GM12878 (cell line): ENCODE measurements at regions not wholly inside any gene's neighbourhood (a gene's known extent, or its start where the extent isn't known, plus 50 kb on each side); places are given as distances from the start of the nearest gene placed in this dataset.

Experiments
- ATAC-seq: fragments of 200-7000 bp; cut with Tn5 transposase; 3 replicates; pipeline ENCODE4 v1.9.1; 2020; ENCODE audit warnings: mild to moderate bottlenecking, moderate library complexity
- BruUV-seq: library from RNA; stranded (reverse); fragments of 400-500 nt; replicated peaks from 2 replicates; lab custom pipeline; 2021; lab: Mats Ljungman, UMichigan
- CTCF ChIA-PET: fragments of 300-600 bp; sonication (Branson Sonifier 250); formaldehyde crosslinking; extraction: SDS; loops from one replicate; lab custom pipeline; 2021; ENCODE audit warnings: inconsistent platforms; lab: Yijun Ruan, JAX
- POLR2A ChIA-PET: fragments of 350-600 bp; formaldehyde crosslinking; extraction: SDS; loops from one replicate; lab custom pipeline; 2021; ENCODE audit warnings: inconsistent platforms; lab: Charles Lee
- RAD21 ChIA-PET: fragments of 300-600 bp; sonication (Branson Sonifier 250); formaldehyde crosslinking; loops from one replicate; lab custom pipeline; 2023; ENCODE audit warnings: antibody characterized with exemption; ENCODE audit not compliant: unreplicated experiment; lab: Charles Lee
- SMC1A ChIA-PET: fragments of 300-600 bp; sonication (Branson Sonifier 250); formaldehyde crosslinking; loops from one replicate; lab custom pipeline; 2023; ENCODE audit not compliant: unreplicated experiment, uncharacterized antibody; lab: Charles Lee
- DNase-seq: peaks from one replicate; pipeline ENCODE4 v3.0.0-alpha.2; 2011; ENCODE audit warnings: low read depth, low spot score
- FAIRE-seq: peaks from 3 replicates; lab custom pipeline; 2011; peaks lifted over from hg19 to GRCh38; lab: Jason Lieb, UNC
- H2AFZ ChIP-seq: 2 replicates; pipeline ENCODE4 v1.6.0; 2011; ENCODE audit warnings: low read depth, low read length, control low read depth; ENCODE audit not compliant: control insufficient read depth
- H3K27ac ChIP-seq: 2 replicates; pipeline ENCODE4 v1.5.1; 2011; ENCODE audit warnings: control low read depth; ENCODE audit not compliant: control insufficient read depth, insufficient read depth
- H3K27me3 ChIP-seq, 2 experiments: replicated peaks in 1 of 2; 2 replicates each; pipeline versions ENCODE4 v1.6.0 to v1.6.1; 2011; ENCODE audit warnings: low read length in 1 of 2; ENCODE audit not compliant: control insufficient read depth in 2 of 2, insufficient read depth in 2 of 2
- H3K36me3 ChIP-seq, 2 experiments: 2 replicates each; pipeline ENCODE4 v1.5.1; 2011; ENCODE audit warnings: low read length in 1 of 2; ENCODE audit not compliant: control insufficient read depth in 2 of 2, insufficient read depth in 2 of 2
- H3K4me1 ChIP-seq: 2 replicates; pipeline ENCODE4 v1.6.1; 2011; ENCODE audit warnings: mild to moderate bottlenecking, low read length, moderate library complexity, mixed read lengths; ENCODE audit not compliant: control insufficient read depth, insufficient read depth
- H3K4me2 ChIP-seq: 2 replicates; pipeline ENCODE4 v1.6.0; 2011; ENCODE audit warnings: control low read depth; ENCODE audit not compliant: control insufficient read depth, insufficient read depth
- H3K4me3 ChIP-seq: fragments of 200-600 bp; sonication (generic); 2 replicates; pipeline ENCODE4 v1.5.1; 2016
- H3K79me2 ChIP-seq: 2 replicates; pipeline ENCODE4 v1.6.0; 2011; ENCODE audit warnings: low read length; ENCODE audit not compliant: control insufficient read depth, insufficient read depth
- H3K9ac ChIP-seq: 2 replicates; pipeline ENCODE4 v1.8.0; 2011; ENCODE audit warnings: low read length, control low read depth, mixed read lengths; ENCODE audit not compliant: control insufficient read depth, insufficient read depth
- H3K9me3 ChIP-seq: replicated peaks from 3 replicates; pipeline ENCODE4 v1.5.1; 2011; ENCODE audit warnings: mild to moderate bottlenecking, low read length; ENCODE audit not compliant: control insufficient read depth, insufficient read depth
- H4K20me1 ChIP-seq: 2 replicates; pipeline ENCODE4 v1.6.0; 2011; ENCODE audit not compliant: control insufficient read depth, insufficient read depth
- BHLHE40 ChIP-seq, 2 experiments: fragments of 450-650 bp in 1 of 2; IDR thresholded peaks; 2 replicates each; pipeline ENCODE4 v1.6.1; 2011 to 2017; ENCODE audit warnings: low read depth in 2 of 2, borderline replicate concordance in 1 of 2, improper control_type of control experiment in 1 of 2, low read length in 1 of 2, mild to moderate bottlenecking in 1 of 2
- BMI1 ChIP-seq: fragments of 450-650 bp; IDR thresholded peaks from 2 replicates; pipeline ENCODE4 v1.6.1; 2016; ENCODE audit warnings: mild to moderate bottlenecking, moderate library complexity, borderline replicate concordance
- CHD1 ChIP-seq: IDR thresholded peaks from 2 replicates; pipeline ENCODE4 v1.6.1; 2012; ENCODE audit warnings: low read depth, low read length, improper control_type of control experiment
- EED ChIP-seq: sonication (generic); IDR thresholded peaks from 2 replicates; pipeline ENCODE4 v1.6.1; 2016; ENCODE audit warnings: antibody characterized with exemption, low read depth
- FOXM1 ChIP-seq: IDR thresholded peaks from 2 replicates; pipeline ENCODE4 v1.6.1; 2012; ENCODE audit warnings: low read depth, mild to moderate bottlenecking, inconsistent platforms, low read length, moderate library complexity
- HDAC2 ChIP-seq: fragments of 200-600 bp; sonication (generic); IDR thresholded peaks from 2 replicates; pipeline ENCODE4 v1.6.1; 2017
- MTA3 ChIP-seq: IDR thresholded peaks from 2 replicates; pipeline ENCODE4 v1.6.1; 2012; ENCODE audit warnings: low read length, inconsistent platforms, borderline replicate concordance
- NR2C2 ChIP-seq: IDR thresholded peaks from 2 replicates; pipeline ENCODE4 v1.6.1; 2011; ENCODE audit warnings: borderline replicate concordance, low read depth; ENCODE audit not compliant: control insufficient read depth, insufficient read length
- RELA ChIP-seq: fragments of 450-650 bp; IDR thresholded peaks from 2 replicates; pipeline ENCODE4 v1.8.0; 2014; ENCODE audit warnings: borderline replicate concordance; ENCODE audit not compliant: partially characterized antibody
- RFX5 ChIP-seq: IDR thresholded peaks from 2 replicates; pipeline ENCODE4 v1.6.1; 2011; ENCODE audit warnings: low read depth, low read length, improper control_type of control experiment
- SREBF1 ChIP-seq: IDR thresholded peaks from 2 replicates; pipeline ENCODE4 v1.6.1; 2012; ENCODE audit warnings: mild to moderate bottlenecking, low read length
- whole genome bisulfite sequencing: methylation state at CpG from one replicate; pipeline ENCODE4 v1.1.6; 2016; ENCODE audit warnings: low lambda C conversion rate; ENCODE audit not compliant: insufficient replicate concordance, insufficient coverage; ENCODE audit errors: missing lambda C conversion rate; 5-methylcytosine and 5-hydroxymethylcytosine counted together
- in situ Hi-C: fragments of 300-500 bp; cut with MboI; formaldehyde crosslinking; loops from 9 replicates; pipeline ENCODE4 v1.14.3; 2018; ENCODE audit warnings: mixed read lengths
- intact Hi-C: fragments of 100-400 bp; cut with micrococcal nuclease; formaldehyde crosslinking; loops from one replicate; pipeline ENCODE4 v1.14.2; 2022; ENCODE audit not compliant: unreplicated experiment
- TF ChIP-seq, protein P1 (sequence below): fragments of 450-650 bp; IDR thresholded peaks from 2 replicates; pipeline ENCODE4 v1.6.1; 2017; ENCODE audit warnings: mild to moderate bottlenecking, moderate library complexity
- TF ChIP-seq, protein P2 (sequence below): fragments of 450-650 bp; IDR thresholded peaks from 2 replicates; pipeline ENCODE4 v1.6.1; 2017; ENCODE audit warnings: antibody characterized with exemption, mild to moderate bottlenecking, moderate library complexity

DNA sequence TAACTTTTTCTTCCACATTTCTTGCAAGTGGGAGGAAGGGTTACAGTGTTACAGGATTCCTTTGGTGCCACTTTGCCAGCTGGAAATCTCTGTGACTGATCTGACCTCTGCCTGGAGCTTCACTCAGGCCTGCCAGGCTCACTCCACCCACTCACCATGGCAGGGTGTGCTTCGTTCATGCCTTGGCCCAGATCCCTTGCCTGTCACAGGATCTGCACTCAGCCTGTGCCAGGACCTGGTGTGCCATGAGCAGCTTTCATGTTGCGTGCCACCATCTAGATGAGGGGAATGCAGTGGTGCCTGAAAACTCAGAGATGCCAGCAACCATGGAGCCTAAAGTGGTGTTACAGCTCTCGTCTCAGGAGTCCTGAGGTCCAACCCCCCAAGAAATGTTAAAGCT lies 2596.4 kb downstream of the PCDH7 start:
- no peaks in the 10 kb centered on the region; a peak in 1 of 4 replicates for H3K27me3 ChIP-seq
- H3K4me2 ChIP-seq, result no peak overlapping the region
- H3K4me3 ChIP-seq, result no peak overlapping the region
- ChIA-PET CTCF (no interaction called here), SMC1A (no interaction called here), POLR2A (no interaction called here), RAD21 (no interaction called here)
- no TSS peak for BruUV-seq
- no peak overlapping the region for H3K9ac ChIP-seq
- no peaks in the 10 kb centered on the region for H4K20me1 ChIP-seq
- WGBS, result 0% methylated on average over 3 of the region's 3 CpGs
- no peak for ATAC-seq
- no peak overlapping the region for H3K27ac ChIP-seq
- no peaks in the 10 kb centered on the region for H3K79me2 ChIP-seq
- TF ChIP-seq FOXM1, result no peak
- TF ChIP-seq, all 136 proteins: peak for 0
- no peaks in the 10 kb centered on the region for H3K36me3 ChIP-seq
- no peaks in the 10 kb centered on the region for H3K9me3 ChIP-seq
- DNase-seq (no peak), FAIRE-seq (no peak)
- no peak overlapping the region for H2AFZ ChIP-seq
- H3K4me1 ChIP-seq, result no peaks in the 10 kb centered on the region
- in situ Hi-C loops (no loop called here), intact Hi-C loops (no loop called here)

DNA sequence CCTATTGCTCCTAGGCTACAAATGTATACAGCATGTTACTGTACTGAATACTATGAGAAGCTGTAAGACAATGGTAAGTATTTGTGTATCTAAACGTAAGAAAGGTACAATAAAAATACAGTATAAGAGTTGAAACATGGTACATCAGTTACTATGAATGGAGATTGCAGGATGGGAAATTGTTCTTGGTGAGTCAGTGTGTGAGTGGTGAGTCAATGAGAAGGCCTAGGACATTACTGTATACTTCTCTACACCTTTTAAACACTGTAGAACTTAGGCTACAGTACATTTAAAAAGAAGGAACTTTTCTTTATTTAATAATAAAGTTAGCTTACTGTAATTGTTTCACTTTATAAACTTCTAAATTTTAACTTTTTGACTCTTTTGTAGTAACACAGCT lies 2603.2 kb downstream of the PCDH7 start:
- intact Hi-C loops (no loop called here), in situ Hi-C loops (no loop called here)
- H3K79me2 ChIP-seq, result no peaks in the 10 kb centered on the region
- ChIA-PET CTCF (no interaction called here), SMC1A (no interaction called here), RAD21 (no interaction called here), POLR2A (no interaction called here)
- H3K9me3 ChIP-seq, result no peaks in the 10 kb centered on the region
- H3K27ac ChIP-seq, result no peak overlapping the region
- no TSS peak for BruUV-seq
- no peaks in the 10 kb centered on the region for H3K27me3 ChIP-seq
- no peaks in the 10 kb centered on the region for H3K36me3 ChIP-seq
- no peak for ATAC-seq
- FAIRE-seq, result no peak
- WGBS, result 0% methylated on average over 1 of the region's 1 CpG
- H3K4me2 ChIP-seq, result no peak overlapping the region
- no peak overlapping the region for H3K9ac ChIP-seq
- H3K4me3 ChIP-seq, result no peak overlapping the region
- H4K20me1 ChIP-seq, result no peaks in the 10 kb centered on the region
- no peak for DNase-seq
- H3K4me1 ChIP-seq, result no peaks in the 10 kb centered on the region
- H2AFZ ChIP-seq, result no peak overlapping the region
- TF ChIP-seq BHLHE40 (IDR thresholded peaks at IDR 0.05; ENCODE audit: borderline replicate concordance in 1 of 2, low read depth in 2 of 2, low read length in 1 of 2), result no peak
- TF ChIP-seq MTA3, result no peak
- TF ChIP-seq RFX5, result no peak
- TF ChIP-seq RELA, result no peak
- TF ChIP-seq BMI1, result no peak
- no peak for TF ChIP-seq HDAC2
- TF ChIP-seq, protein P1, sequence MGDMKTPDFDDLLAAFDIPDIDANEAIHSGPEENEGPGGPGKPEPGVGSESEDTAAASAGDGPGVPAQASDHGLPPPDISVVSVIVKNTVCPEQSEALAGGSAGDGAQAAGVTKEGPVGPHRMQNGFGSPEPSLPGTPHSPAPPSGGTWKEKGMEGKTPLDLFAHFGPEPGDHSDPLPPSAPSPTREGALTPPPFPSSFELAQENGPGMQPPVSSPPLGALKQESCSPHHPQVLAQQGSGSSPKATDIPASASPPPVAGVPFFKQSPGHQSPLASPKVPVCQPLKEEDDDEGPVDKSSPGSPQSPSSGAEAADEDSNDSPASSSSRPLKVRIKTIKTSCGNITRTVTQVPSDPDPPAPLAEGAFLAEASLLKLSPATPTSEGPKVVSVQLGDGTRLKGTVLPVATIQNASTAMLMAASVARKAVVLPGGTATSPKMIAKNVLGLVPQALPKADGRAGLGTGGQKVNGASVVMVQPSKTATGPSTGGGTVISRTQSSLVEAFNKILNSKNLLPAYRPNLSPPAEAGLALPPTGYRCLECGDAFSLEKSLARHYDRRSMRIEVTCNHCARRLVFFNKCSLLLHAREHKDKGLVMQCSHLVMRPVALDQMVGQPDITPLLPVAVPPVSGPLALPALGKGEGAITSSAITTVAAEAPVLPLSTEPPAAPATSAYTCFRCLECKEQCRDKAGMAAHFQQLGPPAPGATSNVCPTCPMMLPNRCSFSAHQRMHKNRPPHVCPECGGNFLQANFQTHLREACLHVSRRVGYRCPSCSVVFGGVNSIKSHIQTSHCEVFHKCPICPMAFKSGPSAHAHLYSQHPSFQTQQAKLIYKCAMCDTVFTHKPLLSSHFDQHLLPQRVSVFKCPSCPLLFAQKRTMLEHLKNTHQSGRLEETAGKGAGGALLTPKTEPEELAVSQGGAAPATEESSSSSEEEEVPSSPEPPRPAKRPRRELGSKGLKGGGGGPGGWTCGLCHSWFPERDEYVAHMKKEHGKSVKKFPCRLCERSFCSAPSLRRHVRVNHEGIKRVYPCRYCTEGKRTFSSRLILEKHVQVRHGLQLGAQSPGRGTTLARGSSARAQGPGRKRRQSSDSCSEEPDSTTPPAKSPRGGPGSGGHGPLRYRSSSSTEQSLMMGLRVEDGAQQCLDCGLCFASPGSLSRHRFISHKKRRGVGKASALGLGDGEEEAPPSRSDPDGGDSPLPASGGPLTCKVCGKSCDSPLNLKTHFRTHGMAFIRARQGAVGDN, result no peak
- TF ChIP-seq EED, result no peak
- TF ChIP-seq, protein P2, sequence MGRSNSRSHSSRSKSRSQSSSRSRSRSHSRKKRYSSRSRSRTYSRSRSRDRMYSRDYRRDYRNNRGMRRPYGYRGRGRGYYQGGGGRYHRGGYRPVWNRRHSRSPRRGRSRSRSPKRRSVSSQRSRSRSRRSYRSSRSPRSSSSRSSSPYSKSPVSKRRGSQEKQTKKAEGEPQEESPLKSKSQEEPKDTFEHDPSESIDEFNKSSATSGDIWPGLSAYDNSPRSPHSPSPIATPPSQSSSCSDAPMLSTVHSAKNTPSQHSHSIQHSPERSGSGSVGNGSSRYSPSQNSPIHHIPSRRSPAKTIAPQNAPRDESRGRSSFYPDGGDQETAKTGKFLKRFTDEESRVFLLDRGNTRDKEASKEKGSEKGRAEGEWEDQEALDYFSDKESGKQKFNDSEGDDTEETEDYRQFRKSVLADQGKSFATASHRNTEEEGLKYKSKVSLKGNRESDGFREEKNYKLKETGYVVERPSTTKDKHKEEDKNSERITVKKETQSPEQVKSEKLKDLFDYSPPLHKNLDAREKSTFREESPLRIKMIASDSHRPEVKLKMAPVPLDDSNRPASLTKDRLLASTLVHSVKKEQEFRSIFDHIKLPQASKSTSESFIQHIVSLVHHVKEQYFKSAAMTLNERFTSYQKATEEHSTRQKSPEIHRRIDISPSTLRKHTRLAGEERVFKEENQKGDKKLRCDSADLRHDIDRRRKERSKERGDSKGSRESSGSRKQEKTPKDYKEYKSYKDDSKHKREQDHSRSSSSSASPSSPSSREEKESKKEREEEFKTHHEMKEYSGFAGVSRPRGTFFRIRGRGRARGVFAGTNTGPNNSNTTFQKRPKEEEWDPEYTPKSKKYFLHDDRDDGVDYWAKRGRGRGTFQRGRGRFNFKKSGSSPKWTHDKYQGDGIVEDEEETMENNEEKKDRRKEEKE, result no peak
- TF ChIP-seq CHD1, result no peak
- TF ChIP-seq NR2C2, result no peak
- no peak for TF ChIP-seq SREBF1
